ENCODE measurements at regions not wholly inside any gene's neighbourhood (a gene's known extent, or its start where the extent isn't known, plus 50 kb on each side); places are given as distances from the start of the nearest gene placed in this dataset.
"Not testable (repeated sequence)": the region's sequence is repeated elsewhere in the genome, so short reads cannot be mapped to it uniquely, and the experiment has no call there.

- H2BK120ac ChIP-seq (replicated peaks; ENCODE audit: low read depth, low read length); H3K27me3 ChIP-seq (replicated peaks in 1 of 4; ENCODE audit: control insufficient read depth in 3 of 4, extremely low read depth in 1 of 4, insufficient read depth in 3 of 4, low read length in 3 of 4); H3K18ac ChIP-seq (ENCODE audit: extremely low read depth, low read length); CTCF ChIA-PET (ENCODE audit: partially characterized antibody); H3K4me1 ChIP-seq (replicated peaks in 1 of 4; ENCODE audit: control insufficient read depth in 3 of 4, insufficient read depth in 4 of 4, low read length in 3 of 4); H3K23me2 ChIP-seq (ENCODE audit: low read depth, low read length); H2BK15ac ChIP-seq (ENCODE audit: low read length); FAIRE-seq; H2AFZ ChIP-seq (ENCODE audit: low read length); H3K14ac ChIP-seq (ENCODE audit: insufficient read length); H3K4ac ChIP-seq (replicated peaks; ENCODE audit: insufficient read length, low read depth, low read length); H3K56ac ChIP-seq (replicated peaks; ENCODE audit: insufficient read length, low read depth, low read length); H3K9me3 ChIP-seq (ENCODE audit: insufficient read depth in 2 of 2, low read depth in 1 of 2, low read length in 1 of 2); H2BK20ac ChIP-seq (ENCODE audit: low read length); H3K27ac ChIP-seq (ENCODE audit: low read depth, low read length); DNase-seq (ENCODE audit: low read depth in 1 of 2, low spot score in 2 of 2); H2BK5ac ChIP-seq (ENCODE audit: low read depth, low read length); H3K36me3 ChIP-seq (ENCODE audit: control insufficient read depth in 2 of 4, insufficient read depth in 4 of 4, low read length in 3 of 4); H3K4me3 ChIP-seq (ENCODE audit: extremely low read depth in 1 of 4, insufficient read depth in 2 of 4, low read depth in 3 of 4, low read length in 4 of 4); H3K4me2 ChIP-seq (ENCODE audit: insufficient read depth in 1 of 2, low read depth in 2 of 2, low read length in 2 of 2); H3K79me1 ChIP-seq (ENCODE audit: low read depth, low read length); H4K5ac ChIP-seq (ENCODE audit: insufficient read length, low read depth, low read length); H3K9ac ChIP-seq (replicated peaks in 1 of 4; ENCODE audit: extremely low read depth in 1 of 4, low read depth in 3 of 4, low read length in 3 of 4); POLR2A ChIA-PET (ENCODE audit: partially characterized antibody); H3K23ac ChIP-seq (ENCODE audit: insufficient read length); H3K79me2 ChIP-seq (ENCODE audit: control insufficient read depth in 1 of 2, insufficient read depth in 2 of 2, low read length in 2 of 2); H4K20me1 ChIP-seq (replicated peaks in 1 of 2; ENCODE audit: control insufficient read depth in 1 of 2, insufficient read depth in 2 of 2, low read length in 2 of 2); H4K91ac ChIP-seq (replicated peaks; ENCODE audit: insufficient read length, low read length); H2BK12ac ChIP-seq (ENCODE audit: low read depth, low read length); H4K8ac ChIP-seq (ENCODE audit: extremely low read depth, insufficient read depth, low read length); H2AK5ac ChIP-seq (ENCODE audit: low read depth, low read length): not testable (repeated sequence)
- WGBS, 2 experiments (ENCODE audit: extremely low coverage in 1 of 2, insufficient coverage in 1 of 2, insufficient read length in 1 of 2, insufficient replicate concordance in 2 of 2, low coverage in 1 of 2, low lambda C conversion rate in 2 of 2, missing lambda C conversion rate in 1 of 2), result 93% methylated on average over 2 of the region's 3 CpGs; no CpG with 5 or more reads in 1 of the 2 experiments
These were observed 150.4 kb upstream of the ALDH3B2 start for GRCh38 chr11:67824861-67825260.

Data from H1 (cell line).